ENCODE measurements at regions not wholly inside any gene's neighbourhood (a gene's known extent, or its start where the extent isn't known, plus 50 kb on each side); places are given as distances from the start of the nearest gene placed in this dataset.

DNA sequence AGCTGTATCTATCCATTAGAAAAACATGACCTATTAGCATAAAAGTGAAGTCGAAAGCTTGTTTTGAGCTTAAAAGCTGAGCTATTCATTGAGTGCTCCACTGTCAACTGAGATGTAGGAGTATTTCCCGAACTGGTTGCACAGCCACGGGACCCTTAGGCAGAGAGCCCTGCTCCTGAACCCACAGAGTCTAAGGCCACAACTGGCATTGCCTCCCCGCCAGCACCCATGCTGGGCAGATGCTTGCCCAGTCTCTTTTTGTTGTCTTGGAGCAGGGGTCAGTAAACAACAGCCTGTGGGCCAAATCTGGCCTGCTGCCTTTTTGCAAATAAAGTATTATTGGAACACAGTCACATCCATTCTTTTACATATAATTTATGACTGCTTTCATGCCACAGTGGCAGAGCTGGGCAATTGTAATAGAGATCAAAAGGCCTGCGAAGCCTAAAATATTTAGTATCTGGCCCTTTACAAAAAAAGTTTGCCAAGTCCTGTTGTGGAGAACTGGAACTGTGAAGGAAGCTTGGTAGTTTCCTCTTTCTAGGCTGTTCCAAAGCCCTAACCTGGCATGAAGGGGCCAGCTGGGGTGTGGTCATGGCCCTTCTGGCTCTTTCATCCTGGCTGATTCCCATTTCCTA is 58.4 kb upstream of the WAPL start:
- DNase-seq (no peak), ATAC-seq (ENCODE audit: insufficient read depth, low FRiP score) (no peak)
- Histone ChIP-seq H3K4me1 (ENCODE audit: control insufficient read depth in 5 of 5, insufficient read depth in 5 of 5, low read length in 5 of 5) (no peaks in the 10 kb centered on the region), H3K9ac (ENCODE audit: insufficient read depth in 1 of 2, low read length in 2 of 2) (no peak overlapping the region), H3K27ac (ENCODE audit: low read depth in 1 of 2, low read length in 1 of 2) (no peak overlapping the region), H3K4me3 (no peak overlapping the region), H3K9me3 (ENCODE audit: control insufficient read depth in 4 of 4, insufficient read depth in 3 of 4, low read length in 3 of 4) (no peaks in the 10 kb centered on the region), H3K36me3 (ENCODE audit: control insufficient read depth in 4 of 4, insufficient read depth in 4 of 4, low read length in 4 of 4) (no peaks in the 10 kb centered on the region), H3K27me3 (ENCODE audit: control insufficient read depth in 3 of 3, insufficient read depth in 3 of 3, low read length in 2 of 3) (peaks cover 0 to 3% (median 0%) of the 10 kb centered on the region in 3 donors)
- WGBS, 2 donors = 90 to 95% methylated on average over 5 of the region's 5 CpGs
- TF ChIP-seq, protein P1, sequence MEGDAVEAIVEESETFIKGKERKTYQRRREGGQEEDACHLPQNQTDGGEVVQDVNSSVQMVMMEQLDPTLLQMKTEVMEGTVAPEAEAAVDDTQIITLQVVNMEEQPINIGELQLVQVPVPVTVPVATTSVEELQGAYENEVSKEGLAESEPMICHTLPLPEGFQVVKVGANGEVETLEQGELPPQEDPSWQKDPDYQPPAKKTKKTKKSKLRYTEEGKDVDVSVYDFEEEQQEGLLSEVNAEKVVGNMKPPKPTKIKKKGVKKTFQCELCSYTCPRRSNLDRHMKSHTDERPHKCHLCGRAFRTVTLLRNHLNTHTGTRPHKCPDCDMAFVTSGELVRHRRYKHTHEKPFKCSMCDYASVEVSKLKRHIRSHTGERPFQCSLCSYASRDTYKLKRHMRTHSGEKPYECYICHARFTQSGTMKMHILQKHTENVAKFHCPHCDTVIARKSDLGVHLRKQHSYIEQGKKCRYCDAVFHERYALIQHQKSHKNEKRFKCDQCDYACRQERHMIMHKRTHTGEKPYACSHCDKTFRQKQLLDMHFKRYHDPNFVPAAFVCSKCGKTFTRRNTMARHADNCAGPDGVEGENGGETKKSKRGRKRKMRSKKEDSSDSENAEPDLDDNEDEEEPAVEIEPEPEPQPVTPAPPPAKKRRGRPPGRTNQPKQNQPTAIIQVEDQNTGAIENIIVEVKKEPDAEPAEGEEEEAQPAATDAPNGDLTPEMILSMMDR (IDR thresholded peaks at IDR 0.05; ENCODE audit: control extremely low read depth, extremely low read depth) = no peak

DNA sequence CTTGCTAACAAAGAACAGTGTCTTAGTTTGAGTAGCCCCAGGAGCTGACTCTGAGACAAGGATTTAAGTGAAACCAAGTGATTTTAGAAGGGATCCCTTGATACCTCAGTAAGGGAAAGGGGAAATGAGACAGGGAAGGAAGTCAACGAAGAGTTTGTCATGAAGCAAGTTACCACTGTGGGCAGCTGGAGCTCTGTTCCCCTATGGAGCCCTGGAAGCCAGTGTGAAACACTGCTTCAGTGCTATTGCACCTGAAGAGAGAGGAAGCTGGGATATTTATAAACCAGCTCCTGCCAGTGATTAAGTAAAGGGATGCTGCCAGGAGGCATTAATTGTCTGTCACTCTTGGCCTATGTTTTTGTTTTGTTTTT is 58.9 kb upstream of the WAPL start:
- WGBS, 2 donors = 38 to 40% methylated on average over 1 of the region's 1 CpG
- ATAC-seq (ENCODE audit: insufficient read depth, low FRiP score) (no peak), DNase-seq (no peak)
- Histone ChIP-seq H3K27ac (ENCODE audit: low read depth in 1 of 2, low read length in 1 of 2) (no peak overlapping the region), H3K4me3 (no peak overlapping the region), H3K9me3 (ENCODE audit: control insufficient read depth in 4 of 4, insufficient read depth in 3 of 4, low read length in 3 of 4) (no peaks in the 10 kb centered on the region), H3K27me3 (ENCODE audit: control insufficient read depth in 3 of 3, insufficient read depth in 3 of 3, low read length in 2 of 3) (peaks cover 0 to 3% (median 0%) of the 10 kb centered on the region in 3 donors), H3K36me3 (ENCODE audit: control insufficient read depth in 4 of 4, insufficient read depth in 4 of 4, low read length in 4 of 4) (no peaks in the 10 kb centered on the region), H3K9ac (ENCODE audit: insufficient read depth in 1 of 2, low read length in 2 of 2) (no peak overlapping the region), H3K4me1 (ENCODE audit: control insufficient read depth in 5 of 5, insufficient read depth in 5 of 5, low read length in 5 of 5) (no peaks in the 10 kb centered on the region)
- TF ChIP-seq, protein P1 (IDR thresholded peaks at IDR 0.05; ENCODE audit: control extremely low read depth, extremely low read depth) = no peak

DNA sequence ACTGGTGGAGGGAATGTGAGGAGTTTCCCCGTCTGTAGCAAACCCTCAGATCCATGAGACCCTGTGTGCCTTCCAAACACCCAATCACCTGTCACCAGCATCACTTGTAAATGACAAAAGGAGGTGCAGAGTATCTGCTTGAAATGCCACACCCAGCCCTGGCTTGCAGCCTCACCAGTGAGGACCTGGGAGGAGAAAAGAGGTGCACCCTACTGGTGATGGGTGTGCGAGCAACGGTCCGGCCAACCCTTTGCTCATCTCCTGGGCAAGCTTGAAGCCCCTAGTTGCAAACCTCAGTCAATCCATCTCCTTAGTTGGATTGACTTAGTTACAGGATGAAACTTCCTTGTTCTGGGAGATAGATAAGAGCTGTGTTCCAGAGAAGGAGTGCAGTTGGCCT is 62.4 kb upstream of the WAPL start:
- TF ChIP-seq, protein P1 (IDR thresholded peaks at IDR 0.05; ENCODE audit: control extremely low read depth, extremely low read depth) = no peak
- Histone ChIP-seq H3K36me3 (ENCODE audit: control insufficient read depth in 4 of 4, insufficient read depth in 4 of 4, low read length in 4 of 4) (no peaks in the 10 kb centered on the region), H3K9me3 (ENCODE audit: control insufficient read depth in 4 of 4, insufficient read depth in 3 of 4, low read length in 3 of 4) (no peaks in the 10 kb centered on the region), H3K4me1 (ENCODE audit: control insufficient read depth in 5 of 5, insufficient read depth in 5 of 5, low read length in 5 of 5) (no peaks in the 10 kb centered on the region), H3K9ac (ENCODE audit: insufficient read depth in 1 of 2, low read length in 2 of 2) (no peak overlapping the region), H3K27ac (ENCODE audit: low read depth in 1 of 2, low read length in 1 of 2) (no peak overlapping the region), H3K27me3 (ENCODE audit: control insufficient read depth in 3 of 3, insufficient read depth in 3 of 3, low read length in 2 of 3) (peaks cover 0 to 3% (median 0%) of the 10 kb centered on the region in 3 donors), H3K4me3 (no peak overlapping the region)
- DNase-seq = no peak
- 74 to 76% methylated on average over 4 of the region's 4 CpGs for WGBS, 2 donors
- ATAC-seq (ENCODE audit: insufficient read depth, low FRiP score) = no peak
